Liver (tissue), 8 donors: ENCODE measurements at regions not wholly inside any gene's neighbourhood (a gene's known extent, or its start where the extent isn't known, plus 50 kb on each side); places are given as distances from the start of the nearest gene placed in this dataset.

ENCODE experiments used
- DNase-seq: peaks from one replicate; pipeline ENCODE4 v3.0.0-alpha.2; 2017; ENCODE audit warnings: low spot score
- H3K27ac ChIP-seq, 2 donors: one replicate each; pipeline ENCODE4 v1.7.0; 2013; ENCODE audit warnings: inconsistent platforms in 2 of 2, low read length in 2 of 2, control low read depth in 1 of 2, low read depth in 1 of 2, mild to moderate bottlenecking in 1 of 2
- H3K27me3 ChIP-seq, 4 donors: one replicate each; pipeline versions ENCODE4 v1.6.1 to v1.7.0; 2013; ENCODE audit warnings: low read length in 3 of 4, inconsistent platforms in 1 of 4, mild to moderate bottlenecking in 1 of 4, moderate library complexity in 1 of 4; ENCODE audit not compliant: control insufficient read depth in 4 of 4, insufficient read depth in 4 of 4
- H3K36me3 ChIP-seq, 4 donors: one replicate each; pipeline versions ENCODE4 v1.6.1 to v1.7.0; 2013; ENCODE audit warnings: low read length in 3 of 4, mild to moderate bottlenecking in 3 of 4, low read depth in 1 of 4, moderate library complexity in 1 of 4; ENCODE audit not compliant: control insufficient read depth in 4 of 4, insufficient read depth in 3 of 4
- H3K4me1 ChIP-seq, 4 donors: one replicate each; pipeline versions ENCODE4 v1.6.1 to v1.7.0; 2013; ENCODE audit warnings: low read length in 3 of 4, mild to moderate bottlenecking in 3 of 4, moderate library complexity in 1 of 4; ENCODE audit not compliant: control insufficient read depth in 4 of 4, insufficient read depth in 4 of 4
- H3K4me3 ChIP-seq, 3 donors: one replicate each; pipeline versions ENCODE4 v1.6.1 to v1.7.0; 2013; ENCODE audit warnings: low read length in 3 of 3, control low read depth in 1 of 3, low read depth in 1 of 3, mild to moderate bottlenecking in 1 of 3
- H3K9ac ChIP-seq, 2 donors: one replicate each; pipeline ENCODE4 v1.7.0; 2013; ENCODE audit warnings: low read length in 2 of 2, mild to moderate bottlenecking in 2 of 2, moderate library complexity in 2 of 2, control low read depth in 1 of 2, low read depth in 1 of 2
- H3K9me3 ChIP-seq, 4 donors: one replicate each; pipeline versions ENCODE4 v1.6.1 to v1.7.0; 2013; ENCODE audit warnings: low read length in 3 of 4; ENCODE audit not compliant: control insufficient read depth in 4 of 4
- EGR1 ChIP-seq, 2 donors: IDR thresholded peaks; 2 replicates each; pipeline ENCODE4 v1.6.1; 2016 to 2018; ENCODE audit warnings: antibody characterized with exemption in 2 of 2, low read depth in 2 of 2
- FOXA1 ChIP-seq: IDR thresholded peaks from 2 replicates; pipeline ENCODE4 v1.6.1; 2016; ENCODE audit warnings: antibody characterized with exemption
- FOXA2 ChIP-seq: IDR thresholded peaks from 2 replicates; pipeline ENCODE4 v1.6.1; 2016; ENCODE audit warnings: antibody characterized with exemption
- GABPA ChIP-seq, 2 donors: IDR thresholded peaks in 1 of 2; conservative IDR thresholded peaks in 1 of 2; 2 replicates each; pipeline ENCODE4 v1.6.1; 2016; ENCODE audit warnings: antibody characterized with exemption in 2 of 2, mild to moderate bottlenecking in 1 of 2, moderate library complexity in 1 of 2
- HNF4A ChIP-seq, 2 donors: conservative IDR thresholded peaks; 2 replicates each; pipeline ENCODE4 v1.6.1; 2016; ENCODE audit warnings: antibody characterized with exemption in 2 of 2, mild to moderate bottlenecking in 2 of 2
- HNF4G ChIP-seq: IDR thresholded peaks from 2 replicates; pipeline ENCODE4 v1.6.1; 2016; ENCODE audit warnings: antibody characterized with exemption
- JUND ChIP-seq, 2 donors: IDR thresholded peaks; 2 replicates each; pipeline ENCODE4 v1.6.1; 2016; ENCODE audit warnings: antibody characterized with exemption in 2 of 2
- NR2F2 ChIP-seq: IDR thresholded peaks from 2 replicates; pipeline ENCODE4 v1.6.1; 2016; ENCODE audit warnings: antibody characterized with exemption
- RAD21 ChIP-seq, 2 donors: IDR thresholded peaks; 2 replicates each; pipeline ENCODE4 v1.6.1; 2016; ENCODE audit warnings: antibody characterized with exemption in 2 of 2, mild to moderate bottlenecking in 2 of 2
- RXRA ChIP-seq, 2 donors: IDR thresholded peaks; 2 replicates each; pipeline ENCODE4 v1.6.1; 2017 to 2018; ENCODE audit warnings: antibody characterized with exemption in 2 of 2, mild to moderate bottlenecking in 1 of 2
- SP1 ChIP-seq: IDR thresholded peaks from 2 replicates; pipeline ENCODE4 v1.6.1; 2018; ENCODE audit warnings: antibody characterized with exemption, mild to moderate bottlenecking
- TAF1 ChIP-seq: conservative IDR thresholded peaks from 2 replicates; pipeline ENCODE4 v1.6.1; 2016; ENCODE audit warnings: antibody characterized with exemption, mild to moderate bottlenecking
- YY1 ChIP-seq: IDR thresholded peaks from 2 replicates; pipeline ENCODE4 v1.6.1; 2016; ENCODE audit warnings: antibody characterized with exemption, mild to moderate bottlenecking
- WGBS: extraction: QIAGEN DNeasy Blood & Tissue Kit; methylation state at CpG from one replicate; pipeline ENCODE4 v1.1.7; 2013; 5-methylcytosine and 5-hydroxymethylcytosine counted together
- TF ChIP-seq, protein P1 (sequence below): IDR thresholded peaks from 2 replicates; pipeline ENCODE4 v1.6.1; 2016; ENCODE audit warnings: antibody characterized with exemption, mild to moderate bottlenecking
- TF ChIP-seq, protein P2 (sequence below): IDR thresholded peaks from 2 replicates; pipeline ENCODE4 v1.6.1; 2016; ENCODE audit warnings: antibody characterized with exemption
- TF ChIP-seq, protein P3 (sequence below): IDR thresholded peaks from 2 replicates; pipeline ENCODE4 v1.6.1; 2016; ENCODE audit warnings: antibody characterized with exemption
- TF ChIP-seq, protein P4 (sequence below): fragments of 150-350 bp; IDR thresholded peaks from 2 replicates; pipeline ENCODE4 v1.5.1; 2017; ENCODE audit warnings: improper control_type of control experiment, low read depth, low read length; ENCODE audit not compliant: missing input control
- TF ChIP-seq, protein P5 (sequence below): IDR thresholded peaks from 2 replicates; pipeline ENCODE4 v1.6.1; 2016; ENCODE audit warnings: antibody characterized with exemption
- donor health status: healthy.
- donor health status: healthy.
- donor health status: healthy.
- donor health status: healthy.
- donor health status: healthy.

GRCh38 chr20:48058611-48059559, 273.6 kb upstream of the SULF2 start:
- Histone ChIP-seq H3K27me3 (peaks cover 0 to 2% (median 0%) of the 10 kb centered on the region in 4 donors), H3K9ac (no peak overlapping the region), H3K27ac (no peak overlapping the region), H3K9me3 (no peaks in the 10 kb centered on the region), H3K36me3 (no peaks in the 10 kb centered on the region), H3K4me3 (no peak overlapping the region), H3K4me1 (no peaks in the 10 kb centered on the region)
- no peak for DNase-seq
- 90% methylated on average over 31 of the region's 31 CpGs for WGBS
- no peak for TF ChIP-seq HNF4G
- no peak for TF ChIP-seq RXRA (IDR thresholded peaks at IDR 0.05)
- TF ChIP-seq, protein P1, sequence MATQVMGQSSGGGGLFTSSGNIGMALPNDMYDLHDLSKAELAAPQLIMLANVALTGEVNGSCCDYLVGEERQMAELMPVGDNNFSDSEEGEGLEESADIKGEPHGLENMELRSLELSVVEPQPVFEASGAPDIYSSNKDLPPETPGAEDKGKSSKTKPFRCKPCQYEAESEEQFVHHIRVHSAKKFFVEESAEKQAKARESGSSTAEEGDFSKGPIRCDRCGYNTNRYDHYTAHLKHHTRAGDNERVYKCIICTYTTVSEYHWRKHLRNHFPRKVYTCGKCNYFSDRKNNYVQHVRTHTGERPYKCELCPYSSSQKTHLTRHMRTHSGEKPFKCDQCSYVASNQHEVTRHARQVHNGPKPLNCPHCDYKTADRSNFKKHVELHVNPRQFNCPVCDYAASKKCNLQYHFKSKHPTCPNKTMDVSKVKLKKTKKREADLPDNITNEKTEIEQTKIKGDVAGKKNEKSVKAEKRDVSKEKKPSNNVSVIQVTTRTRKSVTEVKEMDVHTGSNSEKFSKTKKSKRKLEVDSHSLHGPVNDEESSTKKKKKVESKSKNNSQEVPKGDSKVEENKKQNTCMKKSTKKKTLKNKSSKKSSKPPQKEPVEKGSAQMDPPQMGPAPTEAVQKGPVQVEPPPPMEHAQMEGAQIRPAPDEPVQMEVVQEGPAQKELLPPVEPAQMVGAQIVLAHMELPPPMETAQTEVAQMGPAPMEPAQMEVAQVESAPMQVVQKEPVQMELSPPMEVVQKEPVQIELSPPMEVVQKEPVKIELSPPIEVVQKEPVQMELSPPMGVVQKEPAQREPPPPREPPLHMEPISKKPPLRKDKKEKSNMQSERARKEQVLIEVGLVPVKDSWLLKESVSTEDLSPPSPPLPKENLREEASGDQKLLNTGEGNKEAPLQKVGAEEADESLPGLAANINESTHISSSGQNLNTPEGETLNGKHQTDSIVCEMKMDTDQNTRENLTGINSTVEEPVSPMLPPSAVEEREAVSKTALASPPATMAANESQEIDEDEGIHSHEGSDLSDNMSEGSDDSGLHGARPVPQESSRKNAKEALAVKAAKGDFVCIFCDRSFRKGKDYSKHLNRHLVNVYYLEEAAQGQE: no peak
- no peak for TF ChIP-seq EGR1 (IDR thresholded peaks at IDR 0.05; ENCODE audit: low read depth in 2 of 2)
- TF ChIP-seq FOXA1: no peak
- TF ChIP-seq, protein P2, sequence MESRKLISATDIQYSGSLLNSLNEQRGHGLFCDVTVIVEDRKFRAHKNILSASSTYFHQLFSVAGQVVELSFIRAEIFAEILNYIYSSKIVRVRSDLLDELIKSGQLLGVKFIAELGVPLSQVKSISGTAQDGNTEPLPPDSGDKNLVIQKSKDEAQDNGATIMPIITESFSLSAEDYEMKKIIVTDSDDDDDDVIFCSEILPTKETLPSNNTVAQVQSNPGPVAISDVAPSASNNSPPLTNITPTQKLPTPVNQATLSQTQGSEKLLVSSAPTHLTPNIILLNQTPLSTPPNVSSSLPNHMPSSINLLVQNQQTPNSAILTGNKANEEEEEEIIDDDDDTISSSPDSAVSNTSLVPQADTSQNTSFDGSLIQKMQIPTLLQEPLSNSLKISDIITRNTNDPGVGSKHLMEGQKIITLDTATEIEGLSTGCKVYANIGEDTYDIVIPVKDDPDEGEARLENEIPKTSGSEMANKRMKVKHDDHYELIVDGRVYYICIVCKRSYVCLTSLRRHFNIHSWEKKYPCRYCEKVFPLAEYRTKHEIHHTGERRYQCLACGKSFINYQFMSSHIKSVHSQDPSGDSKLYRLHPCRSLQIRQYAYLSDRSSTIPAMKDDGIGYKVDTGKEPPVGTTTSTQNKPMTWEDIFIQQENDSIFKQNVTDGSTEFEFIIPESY: no peak
- no peak for TF ChIP-seq YY1
- TF ChIP-seq GABPA (IDR thresholded peaks at IDR 0.05 in 1 of 2, conservative IDR thresholded peaks at IDR 0.05 in 1 of 2): no peak
- TF ChIP-seq, protein P3, sequence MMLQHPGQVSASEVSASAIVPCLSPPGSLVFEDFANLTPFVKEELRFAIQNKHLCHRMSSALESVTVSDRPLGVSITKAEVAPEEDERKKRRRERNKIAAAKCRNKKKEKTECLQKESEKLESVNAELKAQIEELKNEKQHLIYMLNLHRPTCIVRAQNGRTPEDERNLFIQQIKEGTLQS: no peak
- no peak for TF ChIP-seq NR2F2
- no peak for TF ChIP-seq TAF1
- TF ChIP-seq RAD21 (IDR thresholded peaks at IDR 0.05): no peak
- TF ChIP-seq, protein P4, sequence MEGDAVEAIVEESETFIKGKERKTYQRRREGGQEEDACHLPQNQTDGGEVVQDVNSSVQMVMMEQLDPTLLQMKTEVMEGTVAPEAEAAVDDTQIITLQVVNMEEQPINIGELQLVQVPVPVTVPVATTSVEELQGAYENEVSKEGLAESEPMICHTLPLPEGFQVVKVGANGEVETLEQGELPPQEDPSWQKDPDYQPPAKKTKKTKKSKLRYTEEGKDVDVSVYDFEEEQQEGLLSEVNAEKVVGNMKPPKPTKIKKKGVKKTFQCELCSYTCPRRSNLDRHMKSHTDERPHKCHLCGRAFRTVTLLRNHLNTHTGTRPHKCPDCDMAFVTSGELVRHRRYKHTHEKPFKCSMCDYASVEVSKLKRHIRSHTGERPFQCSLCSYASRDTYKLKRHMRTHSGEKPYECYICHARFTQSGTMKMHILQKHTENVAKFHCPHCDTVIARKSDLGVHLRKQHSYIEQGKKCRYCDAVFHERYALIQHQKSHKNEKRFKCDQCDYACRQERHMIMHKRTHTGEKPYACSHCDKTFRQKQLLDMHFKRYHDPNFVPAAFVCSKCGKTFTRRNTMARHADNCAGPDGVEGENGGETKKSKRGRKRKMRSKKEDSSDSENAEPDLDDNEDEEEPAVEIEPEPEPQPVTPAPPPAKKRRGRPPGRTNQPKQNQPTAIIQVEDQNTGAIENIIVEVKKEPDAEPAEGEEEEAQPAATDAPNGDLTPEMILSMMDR: no peak
- TF ChIP-seq FOXA2: no peak
- TF ChIP-seq SP1: no peak
- TF ChIP-seq, protein P5, sequence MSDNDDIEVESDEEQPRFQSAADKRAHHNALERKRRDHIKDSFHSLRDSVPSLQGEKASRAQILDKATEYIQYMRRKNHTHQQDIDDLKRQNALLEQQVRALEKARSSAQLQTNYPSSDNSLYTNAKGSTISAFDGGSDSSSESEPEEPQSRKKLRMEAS: no peak
- no peak for TF ChIP-seq JUND (IDR thresholded peaks at IDR 0.05)
- no peak for TF ChIP-seq HNF4A (conservative IDR thresholded peaks at IDR 0.05)
